GM19467 (cell line): ENCODE measurements at regions not wholly inside any gene's neighbourhood (a gene's known extent, or its start where the extent isn't known, plus 50 kb on each side); places are given as distances from the start of the nearest gene placed in this dataset.
"Not testable (repeated sequence)": the region's sequence is repeated elsewhere in the genome, so short reads cannot be mapped to it uniquely, and the experiment has no call there.

ENCODE experiments used
- ATAC-seq: cut with Tn5 transposase; IDR thresholded peaks from one replicate; pipeline ENCODE4 v1.9.1; 2021; ENCODE audit warnings: mild to moderate bottlenecking, moderate library complexity; ENCODE audit not compliant: unreplicated experiment

DNA sequence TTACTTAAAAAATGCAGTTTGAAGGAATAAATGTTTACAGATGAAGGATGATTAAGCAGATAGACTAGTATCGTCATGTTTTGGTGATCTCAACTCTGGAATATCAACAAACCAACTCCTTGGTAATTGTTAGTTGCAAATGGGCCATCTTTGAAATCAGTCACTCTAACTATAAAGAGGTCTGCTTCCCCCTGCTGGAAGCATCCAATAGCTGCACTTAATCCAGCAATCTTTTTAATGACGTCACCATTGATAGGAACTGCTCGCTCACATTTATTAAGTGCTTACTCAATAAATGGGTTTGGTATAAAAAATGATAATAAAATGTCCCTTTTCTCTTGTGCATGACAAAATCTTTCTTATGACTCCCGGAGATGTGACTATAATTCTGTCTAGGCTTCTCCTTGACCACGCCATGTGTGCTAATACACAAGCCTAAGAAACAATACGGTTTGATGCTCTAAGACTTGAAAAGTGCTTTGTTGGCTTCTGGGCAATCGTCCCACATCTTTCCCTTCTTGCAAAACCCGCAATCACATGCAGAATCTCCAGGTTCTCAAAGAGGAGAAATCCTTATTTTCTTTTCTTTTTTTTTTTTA, 227.6 kb upstream of the POU1F1 start:
- peak; percentile 90 for ATAC-seq

DNA sequence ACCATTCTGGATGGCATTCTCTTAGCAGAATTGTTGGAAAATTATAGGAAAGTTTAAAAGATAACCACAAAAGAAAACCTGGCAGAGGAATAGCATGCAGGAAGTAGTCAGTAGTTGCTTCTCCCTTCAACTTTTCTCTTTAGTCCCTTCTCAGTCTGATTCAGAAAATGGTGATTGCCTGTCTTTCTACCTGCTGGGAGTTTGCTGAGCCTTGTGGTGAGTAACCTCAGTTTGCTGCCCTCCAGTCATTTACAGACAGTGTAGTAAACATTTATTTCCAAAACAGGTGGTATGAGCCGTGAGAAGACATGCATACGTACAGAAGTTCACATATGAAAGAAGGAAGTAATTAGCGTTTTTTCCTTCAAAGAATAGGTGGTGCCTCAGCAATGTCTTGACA, 224.7 kb upstream of the POU1F1 start:
- ATAC-seq = no peak

DNA sequence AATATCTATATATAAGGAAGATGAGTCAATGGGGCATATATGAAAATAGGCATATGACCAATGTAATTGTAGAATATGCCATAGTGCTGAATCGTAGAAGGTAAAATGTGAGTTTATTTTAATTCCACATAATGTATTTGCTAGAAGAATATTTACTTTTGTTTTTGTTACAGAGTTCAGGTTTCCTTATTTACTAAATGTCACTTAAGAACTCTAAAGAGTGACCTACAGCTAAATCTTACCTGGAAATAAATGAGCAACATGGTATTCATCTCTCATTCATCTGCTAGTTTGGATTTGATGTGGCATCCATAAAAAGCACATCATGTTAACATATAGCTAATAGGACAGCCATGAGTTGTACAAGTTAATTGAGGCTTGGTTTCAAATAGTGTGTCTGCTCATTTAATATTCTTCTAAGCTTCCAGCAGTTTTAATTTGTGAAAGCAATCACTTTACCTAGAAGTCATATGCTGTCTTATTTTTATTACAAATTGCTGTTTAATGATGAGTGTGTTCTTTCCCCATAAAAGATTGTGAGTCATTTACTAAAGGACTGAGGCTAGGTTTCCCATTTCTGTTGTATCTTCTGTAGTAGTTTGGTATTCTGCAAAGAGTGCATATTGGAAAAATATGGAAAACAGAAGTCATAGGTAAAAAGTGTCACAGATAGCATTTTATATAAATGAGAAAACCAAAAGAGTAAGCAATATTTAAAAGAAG, 222.1 kb upstream of the POU1F1 start:
- no peak for ATAC-seq

DNA sequence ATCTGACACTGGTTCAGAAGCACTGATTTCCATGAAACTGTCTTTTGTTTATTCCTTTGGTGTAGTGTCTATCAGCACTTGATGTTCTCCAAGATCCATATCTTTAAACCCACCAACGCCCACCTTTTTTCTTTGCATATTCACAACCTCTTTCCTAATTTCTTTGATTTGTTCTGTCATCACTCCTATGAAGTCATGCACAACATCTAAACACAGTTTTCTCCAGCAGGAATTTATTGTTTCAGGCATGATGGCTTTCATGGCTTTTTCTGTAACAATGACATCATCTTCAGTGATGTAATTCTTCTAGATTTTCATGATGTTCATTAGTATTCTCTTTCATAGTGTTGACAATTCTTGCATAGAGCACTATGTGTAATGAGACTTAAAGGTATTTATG, 219.6 kb upstream of the POU1F1 start:
- no peak for ATAC-seq

DNA sequence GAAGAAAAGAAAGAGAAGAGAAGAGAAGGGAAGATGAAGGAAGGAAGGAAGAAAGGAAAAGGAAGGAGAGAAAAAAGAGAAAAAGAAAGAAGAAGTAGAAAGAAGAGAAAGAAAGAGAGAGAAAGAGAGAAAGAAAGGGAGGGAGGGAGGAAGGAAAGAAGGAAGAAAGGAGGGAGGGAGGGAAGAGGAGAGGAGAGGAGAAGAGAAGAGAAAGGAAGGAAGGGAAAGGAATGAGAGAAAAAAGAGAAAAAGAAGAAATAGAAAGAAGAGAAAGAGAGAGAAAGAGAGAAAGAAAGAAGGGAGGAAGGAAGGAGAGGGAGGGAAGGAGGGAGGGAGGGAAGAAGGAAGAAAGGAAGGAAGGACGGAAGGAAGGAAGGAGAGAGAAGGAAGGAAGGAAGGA, 217.9 kb upstream of the POU1F1 start:
- no peak for ATAC-seq

DNA sequence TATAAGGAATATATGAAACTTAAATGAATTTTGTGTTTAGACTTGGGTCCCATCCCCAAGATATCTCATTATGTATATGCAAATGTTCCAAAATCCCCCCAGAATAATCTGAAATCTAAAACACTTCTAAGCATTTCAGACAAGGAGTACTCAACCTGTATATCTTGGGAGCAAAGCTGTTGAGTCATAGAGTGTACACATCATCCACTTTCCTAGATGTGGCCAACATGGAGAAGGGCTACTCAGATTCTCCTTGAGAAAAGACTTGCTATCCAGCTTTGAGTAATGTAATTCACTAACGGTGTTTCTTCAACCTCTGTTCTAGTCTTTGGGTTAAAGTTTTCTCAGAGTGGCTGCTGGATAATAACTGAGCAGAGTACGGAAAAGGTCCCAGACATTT, 215.5 kb upstream of the POU1F1 start:
- no peak for ATAC-seq

DNA sequence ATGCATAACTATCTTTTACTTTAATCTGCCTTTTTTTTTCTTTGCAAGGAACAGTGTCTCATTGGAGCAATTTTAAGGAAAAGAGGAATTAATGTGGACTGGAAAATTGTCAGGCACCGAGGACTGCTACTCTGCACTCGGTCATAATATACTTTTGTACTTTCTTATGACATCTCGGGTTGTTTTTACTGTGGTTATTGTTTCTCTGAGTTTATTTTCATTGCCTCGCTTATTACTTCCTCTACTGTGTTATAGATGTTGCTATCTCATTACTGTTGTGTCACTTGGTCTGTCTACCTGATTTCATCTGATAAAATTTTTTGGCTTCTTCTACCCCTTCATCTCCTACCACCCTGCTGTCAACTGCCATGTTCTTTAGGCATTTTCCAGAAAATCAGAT, 213.5 kb upstream of the POU1F1 start:
- no peak for ATAC-seq

DNA sequence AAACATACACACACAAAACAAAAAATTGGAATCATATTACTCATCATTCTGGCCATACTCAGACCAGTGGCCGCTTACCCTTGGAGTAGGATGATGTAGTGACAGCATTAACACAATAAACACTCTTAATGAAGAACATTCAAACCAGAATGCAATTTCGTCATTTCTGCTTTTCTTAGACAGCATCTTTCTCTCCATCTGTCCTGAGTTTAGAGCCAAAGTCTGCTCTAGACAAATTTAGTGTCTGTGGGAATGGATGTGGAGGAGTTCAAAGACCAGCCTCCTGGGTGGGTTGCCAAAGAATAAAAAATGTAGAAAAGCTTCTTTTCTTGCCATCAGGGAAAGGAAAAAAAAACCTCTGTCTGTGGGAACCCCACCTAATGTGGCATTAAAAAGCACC, 212.4 kb upstream of the POU1F1 start:
- no peak for ATAC-seq

DNA sequence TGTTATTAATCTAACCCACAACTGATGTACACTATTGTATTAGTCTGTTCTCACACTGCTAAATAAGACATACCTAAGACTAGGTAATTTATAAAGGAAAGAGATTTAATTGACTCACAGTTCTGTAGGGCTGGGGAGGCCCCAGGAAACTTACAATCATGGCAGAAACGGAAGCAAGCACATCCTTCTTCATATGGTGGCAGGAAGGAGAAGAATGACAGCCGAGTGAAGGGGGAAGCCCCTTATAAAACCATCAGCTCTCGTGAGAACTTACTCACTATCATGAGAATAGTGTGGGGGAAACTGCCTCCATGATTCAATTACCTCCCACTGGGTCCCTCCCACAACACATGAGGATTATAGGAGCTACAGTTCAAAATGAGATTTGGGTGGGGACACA, 210.3 kb upstream of the POU1F1 start:
- not testable (repeated sequence) for ATAC-seq

DNA sequence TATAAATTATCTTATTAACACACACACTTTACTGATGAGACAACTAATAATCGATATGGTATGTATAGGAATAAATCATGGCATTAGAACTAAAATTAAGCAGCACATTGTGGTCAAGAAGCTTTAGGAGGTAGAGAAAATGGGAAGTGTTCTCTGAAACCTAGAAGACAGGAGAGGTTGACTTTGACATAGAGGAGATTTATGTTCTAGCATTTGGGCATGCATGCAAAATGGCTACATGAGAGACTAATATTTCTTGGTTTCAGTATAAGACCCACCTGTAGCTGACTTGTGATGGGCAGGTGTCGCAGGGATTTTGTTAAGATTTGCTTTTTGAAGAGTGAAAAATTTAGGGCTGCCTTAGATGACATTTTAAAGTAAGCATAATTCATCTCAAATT, 209.7 kb upstream of the POU1F1 start:
- ATAC-seq = no peak

DNA sequence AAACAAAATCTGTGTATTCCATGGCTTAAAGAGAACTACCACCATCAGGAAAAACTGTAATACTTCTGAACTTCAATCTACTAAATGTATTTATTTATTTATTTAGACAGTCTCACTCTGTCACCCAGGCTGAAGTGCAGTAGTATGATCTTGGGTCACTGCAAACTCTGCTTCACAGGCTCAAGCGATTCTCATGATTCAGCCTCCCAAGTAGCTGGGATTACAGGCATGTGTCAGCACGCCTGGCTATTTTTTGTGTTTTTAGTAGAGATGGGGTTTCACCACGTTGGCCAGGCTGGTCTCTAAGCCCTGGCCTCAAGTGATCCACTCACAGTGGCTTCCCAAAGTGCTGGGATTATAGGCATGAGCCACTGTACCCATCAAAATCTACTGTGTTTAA, 202.3 kb upstream of the POU1F1 start:
- ATAC-seq = no peak

DNA sequence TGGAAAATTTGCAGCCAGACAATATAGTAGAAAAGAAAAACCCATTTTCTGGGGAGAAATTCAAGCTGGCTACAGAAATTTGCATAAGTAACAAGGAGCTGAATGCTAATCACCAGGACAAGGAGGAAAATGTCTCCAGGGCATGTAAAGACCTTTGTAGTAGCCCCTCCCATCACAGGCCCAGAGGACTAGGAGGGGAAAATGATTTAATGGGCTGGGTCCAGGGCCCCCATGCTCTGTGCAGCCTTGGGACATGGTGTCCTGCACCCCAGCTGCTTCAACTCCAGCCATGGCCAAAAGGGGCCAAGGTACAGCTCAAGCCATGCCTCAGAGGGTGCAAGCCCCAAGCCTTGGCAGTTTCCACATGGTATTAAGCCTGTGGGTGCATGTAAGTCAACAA, 197.6 kb upstream of the POU1F1 start:
- no peak for ATAC-seq

DNA sequence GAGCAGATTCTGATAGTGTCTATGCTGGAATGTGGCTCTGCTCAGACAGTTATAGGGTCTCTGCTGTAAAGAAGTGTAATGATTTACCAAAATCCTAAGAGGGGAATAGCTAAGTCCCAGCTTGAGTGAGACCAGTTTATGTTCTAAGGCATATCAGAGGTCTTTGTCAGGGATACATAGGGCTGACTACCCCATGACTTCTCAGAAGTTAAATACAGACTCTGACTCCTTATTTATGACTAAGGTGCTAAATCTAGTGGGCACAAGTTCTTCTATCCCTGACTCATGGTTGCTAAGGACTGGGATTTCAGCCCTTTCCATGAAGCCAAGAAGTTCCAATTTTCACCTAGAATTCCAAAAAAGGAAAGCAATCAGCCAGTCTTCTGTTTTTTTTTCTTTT, 192.6 kb upstream of the POU1F1 start:
- ATAC-seq = no peak

DNA sequence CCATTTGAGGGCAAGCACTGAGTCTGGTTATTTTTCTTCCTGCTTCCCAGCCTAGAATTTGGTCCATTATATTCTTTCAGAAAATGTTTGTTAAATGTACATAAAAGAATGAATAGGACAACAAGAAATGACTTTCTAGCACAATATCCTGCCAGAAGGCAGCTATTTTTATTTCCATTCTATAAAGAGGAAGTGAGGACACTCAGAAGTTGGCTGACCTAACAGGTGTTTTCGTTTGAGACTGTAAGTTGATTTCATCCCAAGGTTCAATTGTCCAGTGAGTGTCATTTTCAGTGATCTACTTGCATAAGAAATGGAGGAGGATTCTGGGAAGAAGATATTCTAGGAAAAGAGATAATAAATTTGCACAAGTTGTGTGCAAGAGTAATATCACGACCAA, 191.9 kb upstream of the POU1F1 start:
- ATAC-seq = no peak

DNA sequence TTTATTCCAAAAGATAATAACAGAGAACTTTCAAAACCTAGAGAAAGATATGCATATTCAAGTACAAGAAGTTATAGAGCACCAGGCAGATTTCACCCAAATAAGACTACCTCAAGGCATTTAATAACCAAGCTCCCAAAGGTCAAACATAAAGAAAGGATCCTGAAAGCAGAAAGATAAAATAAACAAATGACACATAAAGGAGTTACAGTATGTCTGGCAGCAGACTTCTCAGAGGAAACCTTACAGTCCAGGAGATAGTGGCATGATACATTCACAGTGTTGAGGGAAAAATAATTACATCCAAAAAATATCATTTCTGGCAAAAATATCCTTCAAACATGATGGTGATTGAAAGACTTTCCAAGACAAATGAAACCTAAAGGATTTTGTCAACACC, 185.8 kb upstream of the POU1F1 start:
- no peak for ATAC-seq

DNA sequence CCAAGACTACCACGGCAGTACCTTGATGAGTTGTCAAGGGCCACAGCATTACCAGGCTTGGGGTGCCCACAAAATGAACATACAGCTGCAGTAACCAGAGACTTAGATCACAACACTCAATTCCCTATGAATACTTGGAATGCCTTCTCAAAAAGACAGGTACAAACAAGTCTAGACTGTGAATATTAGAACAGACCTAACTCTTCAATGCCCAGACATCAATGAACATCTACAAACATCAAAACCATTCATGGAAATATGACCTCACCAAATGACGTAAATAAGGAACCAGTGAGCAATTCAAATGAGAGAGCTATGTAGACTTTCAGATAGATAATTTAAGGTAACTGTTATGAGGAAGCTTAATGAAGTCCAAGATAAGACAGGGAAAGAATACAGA, 185.1 kb upstream of the POU1F1 start:
- ATAC-seq = no peak

DNA sequence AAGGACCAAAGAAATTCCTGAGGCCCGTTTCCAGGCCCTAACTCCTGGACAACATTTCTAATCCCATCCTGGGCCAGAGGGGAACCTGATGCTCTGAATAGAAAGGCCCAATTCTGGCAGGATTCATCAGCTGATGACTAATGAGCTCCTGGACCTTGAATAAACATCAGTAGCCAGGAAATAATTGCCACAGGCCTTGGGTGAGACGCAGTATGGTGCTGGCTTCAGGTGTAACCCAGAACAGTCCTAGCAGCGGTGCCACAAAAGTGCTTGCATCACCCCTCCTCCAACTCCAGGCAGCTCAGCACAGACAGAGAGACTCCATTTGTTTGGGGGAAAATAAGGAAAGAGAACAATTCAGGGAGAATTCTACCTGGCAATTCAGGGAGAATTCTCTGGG, 184.7 kb upstream of the POU1F1 start:
- ATAC-seq = no peak

DNA sequence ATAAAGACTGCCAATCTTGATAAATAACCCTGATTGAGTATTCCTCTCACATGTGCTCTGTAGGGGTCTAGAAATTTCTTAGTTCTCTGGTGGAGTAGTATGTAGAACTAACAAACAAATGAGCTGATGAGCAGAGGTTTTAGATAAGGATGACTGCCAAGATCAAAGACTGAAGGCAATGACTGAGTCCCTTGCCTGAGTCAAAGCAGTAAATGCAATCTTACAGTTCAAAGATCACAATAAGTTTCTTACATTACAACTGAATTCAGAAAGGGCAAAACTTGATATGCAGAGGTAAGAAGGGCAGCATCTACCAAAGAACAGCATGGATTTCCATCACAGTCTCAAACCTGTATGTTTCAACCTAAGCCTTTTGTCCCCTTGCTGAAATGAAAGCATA, 172.2 kb upstream of the POU1F1 start:
- ATAC-seq = no peak

DNA sequence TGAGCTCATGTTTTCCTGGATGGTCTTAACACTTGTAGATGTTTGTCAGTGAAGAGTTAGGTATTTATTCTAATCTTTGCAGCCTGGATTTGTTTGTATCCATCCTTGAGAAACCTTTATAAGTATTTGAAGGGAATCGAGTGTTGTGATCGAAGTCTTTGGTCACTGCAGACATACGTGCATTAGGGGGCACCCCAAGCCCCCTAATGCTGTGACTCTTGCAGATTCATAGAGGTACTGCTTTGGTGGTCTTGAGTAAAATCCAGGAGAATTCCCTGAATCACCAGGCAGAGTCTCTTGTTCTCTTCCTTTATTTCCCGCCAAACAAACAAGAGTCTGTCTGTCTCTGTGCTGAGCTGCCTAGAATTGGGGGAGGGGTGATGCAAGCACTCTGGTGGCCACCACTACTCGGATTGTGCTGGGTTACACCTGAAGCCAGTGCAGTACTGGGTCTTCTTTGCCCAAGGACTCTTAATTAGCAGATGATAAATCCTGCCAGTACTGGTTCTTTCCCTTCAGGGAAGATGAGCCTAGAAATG, 170.5 kb upstream of the POU1F1 start:
- ATAC-seq = no peak

DNA sequence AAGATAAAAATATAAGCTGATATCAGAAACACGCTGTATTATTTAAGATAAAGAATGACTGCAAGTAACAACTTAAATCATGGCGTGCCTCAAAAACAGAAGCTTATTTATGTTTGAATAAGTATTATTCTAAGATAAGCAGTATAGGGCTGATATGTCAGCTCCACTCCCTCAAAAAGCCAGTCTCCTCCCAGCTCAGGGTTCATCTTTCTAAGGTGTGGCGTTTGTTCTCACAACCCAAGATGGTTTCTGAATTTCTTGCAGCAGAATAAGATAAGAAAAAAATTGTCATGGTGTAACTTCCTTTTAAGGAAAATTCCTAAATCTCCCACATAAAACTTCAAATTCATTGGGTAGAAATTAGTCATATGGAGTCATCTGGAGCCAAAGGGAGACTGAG, 166.1 kb upstream of the POU1F1 start:
- no peak for ATAC-seq

DNA sequence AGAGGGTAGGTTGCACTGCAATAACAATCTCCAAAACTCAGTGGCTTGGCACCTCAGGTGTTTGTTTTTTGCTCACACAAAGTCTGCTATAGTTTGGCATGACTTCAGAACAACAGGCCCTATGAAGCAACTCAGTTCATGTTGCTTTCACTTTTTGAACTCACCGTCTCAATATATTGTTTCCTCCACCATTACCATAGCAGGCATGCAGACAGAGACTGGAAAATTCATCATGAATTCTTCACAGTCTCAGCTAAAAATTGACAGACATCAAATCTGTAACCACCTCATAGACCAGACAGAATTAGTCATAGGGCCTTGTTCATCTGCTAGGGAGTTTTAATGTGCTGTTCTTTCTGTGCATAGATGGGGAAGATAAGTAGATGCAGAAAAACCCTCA, 161.4 kb upstream of the POU1F1 start:
- no peak for ATAC-seq

DNA sequence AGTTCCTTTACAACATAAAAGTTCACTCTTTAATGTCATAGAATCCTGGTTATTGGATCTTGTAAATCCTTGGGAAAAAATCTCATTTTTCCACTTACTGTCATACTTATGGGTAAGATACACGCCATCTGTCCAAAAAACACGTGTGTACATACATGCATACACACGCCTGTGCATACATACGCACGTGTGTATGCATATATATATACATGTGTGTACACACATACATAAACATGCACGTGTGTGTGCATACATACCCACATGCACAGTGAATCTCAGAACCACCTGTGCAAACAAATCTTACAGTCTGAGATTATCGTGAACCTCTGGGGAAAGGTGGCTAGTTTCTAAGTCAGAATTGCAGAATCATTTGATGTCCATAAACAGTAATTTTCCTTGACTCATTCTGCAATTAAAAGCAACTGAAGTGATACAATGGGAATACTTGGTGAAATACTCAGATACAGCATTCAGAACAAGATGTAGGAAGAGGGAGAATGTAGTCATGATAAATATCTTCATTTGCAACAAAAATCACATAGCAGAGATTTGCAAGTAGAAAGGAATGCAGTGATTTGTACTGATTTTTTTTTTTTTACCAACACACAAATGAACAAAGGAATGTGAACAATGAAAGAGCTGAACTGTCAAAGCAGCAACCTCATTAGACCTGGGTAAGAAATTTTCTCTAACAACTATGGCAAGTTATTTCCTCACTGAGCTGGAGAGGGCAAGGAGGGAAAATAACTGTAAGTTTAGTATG, 160.6 kb upstream of the POU1F1 start:
- no peak for ATAC-seq
